Stomach (tissue), 8 donors: ENCODE measurements at regions not wholly inside any gene's neighbourhood (a gene's known extent, or its start where the extent isn't known, plus 50 kb on each side); places are given as distances from the start of the nearest gene placed in this dataset.

Experiments
- DNase-seq, 2 donors: peaks; one replicate each; pipeline versions ENCODE4 v3.0.0 to v3.0.0-alpha.2; 2013 to 2019
- H3K27ac ChIP-seq, 5 donors: fragments of 200-600 bp in 4 of 5; sonication (generic) in 4 of 5; one replicate each; pipeline ENCODE4 v1.5.1; 2013 to 2019; ENCODE audit warnings: mild to moderate bottlenecking in 1 of 5, moderate library complexity in 1 of 5
- H3K27me3 ChIP-seq, 3 donors: fragments of 200-600 bp; sonication (generic); one replicate each; pipeline ENCODE4 v1.5.1; 2017 to 2019; ENCODE audit warnings: mixed run types in 1 of 3
- H3K36me3 ChIP-seq, 4 donors: fragments of 200-600 bp; sonication (generic); 1 replicate in 3 of 4; 2 replicates in 1 of 4; pipeline ENCODE4 v1.5.1; 2016 to 2019
- H3K4me1 ChIP-seq, 4 donors: fragments of 200-600 bp; sonication (generic); one replicate each; pipeline ENCODE4 v1.5.1; 2016 to 2019
- H3K4me3 ChIP-seq, 4 donors: fragments of 200-600 bp; sonication (generic) in 3 of 4; one replicate each; pipeline ENCODE4 v1.5.1; 2016 to 2019; ENCODE audit warnings: mild to moderate bottlenecking in 1 of 4
- H3K9me3 ChIP-seq, 4 donors: fragments of 200-600 bp; sonication (generic); one replicate each; pipeline ENCODE4 v1.5.1; 2016 to 2019
- CTCF ChIP-seq, 7 experiments: fragments of 450-650 bp in 4 of 7; fragments of 200-600 bp in 3 of 7; sonication (generic) in 3 of 7; IDR thresholded peaks; one replicate each; pipeline ENCODE4 v1.5.1; 2016 to 2019; ENCODE audit warnings: antibody characterized with exemption in 7 of 7, control low read depth in 2 of 7, mild to moderate bottlenecking in 1 of 7
- EP300 ChIP-seq: sonication (generic); formaldehyde crosslinking; IDR thresholded peaks from one replicate; pipeline ENCODE4 v1.6.1; 2017; ENCODE audit warnings: antibody characterized with exemption
- POLR2A ChIP-seq, 4 donors: fragments of 450-650 bp; IDR thresholded peaks; one replicate each; pipeline ENCODE4 v1.6.1; 2016; ENCODE audit warnings: antibody characterized with exemption in 4 of 4, control low read depth in 2 of 4, mild to moderate bottlenecking in 1 of 4, moderate library complexity in 1 of 4
- POLR2AphosphoS5 ChIP-seq, 3 donors: sonication (generic); formaldehyde crosslinking; IDR thresholded peaks; one replicate each; pipeline ENCODE4 v1.6.1; 2016; ENCODE audit warnings: antibody characterized with exemption in 3 of 3
- WGBS, 5 donors: extraction: QIAGEN DNeasy Blood & Tissue Kit in 3 of 5; methylation state at CpG; one replicate each; pipeline versions ENCODE4 v1.1.5 to v1.1.7; 2013 to 2018; 5-methylcytosine and 5-hydroxymethylcytosine counted together
- intact Hi-C: fragments of 100-400 bp; cut with DNase I; formaldehyde crosslinking; loops from one replicate; pipeline ENCODE4 v1.15.1; 2023; ENCODE audit warnings: low total_unique reads
- donor health status: healthy with polysubstance abuse.
- donor health status: Bipolar disorder and iron deficiency.
- donor health status: healthy.

GRCh38 chr15:95793231-95793630, 537.3 kb upstream of the NR2F2 start:
- Histone ChIP-seq H3K9me3 (no peaks in the 10 kb centered on the region), H3K27ac (no peak overlapping the region), H3K36me3 (no peaks in the 10 kb centered on the region), H3K4me1 (peaks cover 0 to 18% (median 2%) of the 10 kb centered on the region in 4 donors), H3K4me3 (no peak overlapping the region), H3K27me3 (no peaks in the 10 kb centered on the region)
- WGBS, 5 donors = 85 to 89% (median 85%) methylated on average over 2 of the region's 2 CpGs
- TF ChIP-seq CTCF (IDR thresholded peaks at IDR 0.05) (no peak), EP300 (no peak), POLR2AphosphoS5 (IDR thresholded peaks at IDR 0.05) (no peak), POLR2A (IDR thresholded peaks at IDR 0.05) (no peak)
- intact Hi-C loops = no loop called here
- no peak for DNase-seq

- no peak for DNase-seq
- Histone ChIP-seq H3K27me3 (no peaks in the 10 kb centered on the region), H3K27ac (no peak overlapping the region), H3K9me3 (no peaks in the 10 kb centered on the region), H3K4me1 (peaks cover 0 to 23% (median 2%) of the 10 kb centered on the region in 4 donors), H3K36me3 (no peaks in the 10 kb centered on the region), H3K4me3 (no peak overlapping the region)
- TF ChIP-seq POLR2A (IDR thresholded peaks at IDR 0.05) (no peak), POLR2AphosphoS5 (IDR thresholded peaks at IDR 0.05) (no peak), EP300 (no peak), CTCF (IDR thresholded peaks at IDR 0.05) (no peak)
- intact Hi-C loops = no loop called here
- 27 to 69% (median 50%) methylated on average over 1 of the region's 1 CpG for WGBS, 5 donors
These were observed 535.1 kb upstream of the NR2F2 start for GRCh38 chr15:95795386-95795785.

- WGBS, 5 donors = 85 to 93% (median 90%) methylated on average over 12 of the region's 12 CpGs
- intact Hi-C loops = no loop called here
These were observed 531.0 kb upstream of the NR2F2 start for GRCh38 chr15:95799286-95800200.

GRCh38 chr15:95804484-95804883, 526.0 kb upstream of the NR2F2 start:
- DNase-seq = no peak
- H3K4me1 ChIP-seq = peaks cover 0 to 5% (median 0%) of the 10 kb centered on the region in 4 donors
- intact Hi-C loops = no loop called here
- no peaks in the 10 kb centered on the region for H3K36me3 ChIP-seq
- no peak overlapping the region for H3K27ac ChIP-seq
- no peak for TF ChIP-seq POLR2AphosphoS5 (IDR thresholded peaks at IDR 0.05)
- no peak for TF ChIP-seq POLR2A (IDR thresholded peaks at IDR 0.05)
- TF ChIP-seq EP300 = no peak
- no peak for TF ChIP-seq CTCF (IDR thresholded peaks at IDR 0.05)
- H3K27me3 ChIP-seq = no peaks in the 10 kb centered on the region
- H3K4me3 ChIP-seq = no peak overlapping the region
- no peaks in the 10 kb centered on the region for H3K9me3 ChIP-seq

More at GRCh38 chr15:95799286-95800200, 531.0 kb upstream of the NR2F2 start:
- Histone ChIP-seq H3K9me3 (no peaks in the 10 kb centered on the region), H3K4me3 (no peak overlapping the region), H3K27ac (no peak overlapping the region), H3K4me1 (peaks cover 0 to 21% (median 2%) of the 10 kb centered on the region in 4 donors), H3K27me3 (no peaks in the 10 kb centered on the region), H3K36me3 (no peaks in the 10 kb centered on the region)
- no peak for TF ChIP-seq POLR2A (IDR thresholded peaks at IDR 0.05)
- TF ChIP-seq CTCF (IDR thresholded peaks at IDR 0.05) = no peak
- TF ChIP-seq EP300 = no peak
- TF ChIP-seq POLR2AphosphoS5 (IDR thresholded peaks at IDR 0.05) = peak in 1 of 3 donors; percentile 37
- peak in 1 of 2 donors; percentile 16 for DNase-seq
